Activated CD8-positive, alpha-beta memory T cell treated with anti-CD3 and anti-CD28 coated beads, Interleukin-2, amount 50 U/mL, for 4 hours (primary cell): ENCODE measurements at regions not wholly inside any gene's neighbourhood (a gene's known extent, or its start where the extent isn't known, plus 50 kb on each side); places are given as distances from the start of the nearest gene placed in this dataset.

Experiments
- DNase-seq: peaks from one replicate; pipeline ENCODE4 v3.0.0-alpha.2; 2020

DNA sequence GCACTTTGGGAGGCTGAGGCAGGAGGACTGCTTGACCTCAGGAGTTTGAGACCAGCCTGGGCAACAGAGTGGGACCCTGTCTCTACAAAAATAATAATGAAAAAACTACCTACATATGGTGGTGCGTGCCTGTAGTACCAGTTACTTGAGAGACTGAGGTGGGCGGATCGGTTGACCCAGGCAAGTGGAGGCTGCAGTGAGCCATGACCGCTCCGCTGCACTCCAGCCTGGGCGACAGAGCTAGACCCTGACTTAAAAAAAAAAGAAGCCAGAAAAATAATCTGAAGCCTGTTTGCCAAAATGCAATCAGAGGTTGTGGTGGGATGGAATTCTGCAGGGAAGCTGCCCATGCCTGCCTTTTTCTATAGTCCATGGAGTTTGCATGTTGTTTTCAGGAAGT lies 50.4 kb upstream of the GGTA1 start:
- DNase-seq = no peak

GRCh38 chr9:121550569-121551512 lies 51.2 kb upstream of the GGTA1 start:
- DNase-seq = peak; percentile 69

- DNase-seq = no peak
Measured at GRCh38 chr9:121551985-121552753, 52.5 kb upstream of the GGTA1 start.

- DNase-seq = no peak
Measured at GRCh38 chr9:121556082-121556481, 56.4 kb upstream of the GGTA1 start.

DNA sequence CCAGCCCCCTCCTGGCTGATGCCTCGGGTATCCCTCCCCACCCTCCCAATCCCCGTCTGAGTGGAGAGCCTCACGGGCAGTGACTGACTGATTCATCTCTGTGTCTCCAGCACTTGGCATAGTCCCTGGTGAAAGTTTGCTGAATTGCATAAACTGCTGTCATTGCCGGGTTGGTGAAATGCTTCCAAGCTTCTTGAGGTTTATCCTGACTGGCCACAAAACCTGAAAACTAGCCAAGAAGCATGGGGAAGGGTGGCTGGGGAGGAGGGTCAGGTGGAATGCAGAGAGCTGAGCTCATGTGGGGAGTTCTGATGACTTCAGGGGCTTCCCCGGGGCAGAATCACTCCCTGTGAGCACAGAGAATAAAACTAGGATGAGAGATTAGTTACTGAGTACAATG lies 56.9 kb upstream of the GGTA1 start:
- no peak for DNase-seq

DNA sequence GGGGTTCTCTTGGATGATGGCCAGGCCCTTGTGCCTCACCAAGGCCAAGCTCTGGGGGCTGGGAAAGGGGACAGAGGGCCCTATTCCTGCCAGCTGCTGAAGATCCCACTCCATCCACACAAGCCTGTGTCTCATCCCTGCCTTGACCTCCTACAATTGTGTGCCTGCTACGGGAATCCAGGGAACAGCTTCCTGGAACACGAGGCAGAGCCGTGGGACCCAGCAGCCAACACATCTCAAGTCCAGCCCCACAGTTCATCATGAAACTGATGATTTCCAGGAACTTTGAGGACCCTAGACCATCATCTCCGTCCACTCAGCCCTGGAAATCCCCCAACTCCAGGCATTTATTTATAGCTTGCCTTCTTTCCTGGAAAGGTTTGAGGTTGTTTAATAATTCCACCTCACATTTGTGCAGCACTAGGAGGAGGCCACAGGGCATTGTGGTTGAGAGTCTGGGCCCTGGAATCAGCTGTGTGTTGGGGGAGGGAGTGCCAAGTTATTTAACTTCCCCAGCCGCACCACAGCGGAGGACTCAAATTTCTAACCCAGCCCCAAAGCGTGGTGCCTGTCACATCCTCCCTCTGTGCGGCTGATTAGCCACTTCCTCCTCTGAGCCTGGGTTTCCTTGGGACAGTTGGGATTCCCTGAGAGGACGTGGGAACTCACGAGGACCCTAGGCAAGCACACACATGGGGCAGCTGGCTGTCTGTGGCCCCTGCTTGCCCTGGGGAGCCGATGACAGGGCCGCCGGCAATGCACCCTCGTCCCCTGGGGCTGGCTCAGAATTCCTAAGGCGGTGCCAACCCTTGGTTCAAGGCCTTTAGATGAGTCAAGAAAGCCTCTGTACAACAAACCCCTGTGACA lies 58.2 kb upstream of the GGTA1 start:
- DNase-seq = no peak

GRCh38 chr9:121558473-121558872 lies 58.8 kb upstream of the GGTA1 start:
- no peak for DNase-seq

GRCh38 chr9:121559183-121559582 lies 59.5 kb upstream of the GGTA1 start:
- DNase-seq = no peak

- DNase-seq = no peak
Measured at GRCh38 chr9:121560921-121561320, 61.3 kb upstream of the GGTA1 start.

DNA sequence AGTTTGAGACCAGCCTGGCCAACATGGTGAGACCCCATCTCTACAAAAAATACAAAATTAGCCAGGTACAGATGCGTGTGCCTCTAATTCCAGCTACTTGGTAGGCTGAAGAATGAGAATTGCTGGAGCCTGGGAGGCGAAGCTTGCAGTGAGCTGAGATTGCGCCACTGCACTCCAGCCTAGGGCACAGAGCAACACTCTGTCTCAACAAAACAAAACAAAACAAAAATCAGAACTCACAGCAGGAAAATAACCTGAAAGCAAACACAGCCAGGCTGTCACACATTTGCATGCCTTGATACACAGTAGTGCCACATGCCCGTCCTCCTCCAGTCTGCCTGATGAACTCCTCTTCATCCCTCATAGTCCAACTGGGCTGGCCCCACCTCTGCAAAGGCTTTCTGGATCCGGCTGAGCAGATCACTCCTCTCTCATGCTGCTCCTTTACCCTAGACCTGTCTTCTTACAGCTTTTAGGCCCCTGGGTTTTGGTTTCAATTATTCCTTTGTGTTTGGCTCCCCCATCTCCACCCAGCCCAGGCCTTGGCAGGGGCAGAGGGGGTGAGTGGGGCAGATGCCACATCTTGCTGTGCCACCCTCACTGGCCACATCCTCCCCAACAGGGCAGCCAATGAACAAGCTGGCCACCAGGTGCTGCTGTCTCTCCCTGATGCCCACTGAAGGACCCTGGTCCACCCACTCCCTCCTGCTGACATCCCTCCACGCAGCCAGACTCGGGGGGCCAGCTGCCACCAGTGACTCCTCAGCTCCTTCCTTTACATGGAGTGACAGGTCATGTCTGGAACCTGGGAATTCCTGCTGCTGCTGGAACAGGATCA lies 62.0 kb upstream of the GGTA1 start:
- DNase-seq = no peak

DNA sequence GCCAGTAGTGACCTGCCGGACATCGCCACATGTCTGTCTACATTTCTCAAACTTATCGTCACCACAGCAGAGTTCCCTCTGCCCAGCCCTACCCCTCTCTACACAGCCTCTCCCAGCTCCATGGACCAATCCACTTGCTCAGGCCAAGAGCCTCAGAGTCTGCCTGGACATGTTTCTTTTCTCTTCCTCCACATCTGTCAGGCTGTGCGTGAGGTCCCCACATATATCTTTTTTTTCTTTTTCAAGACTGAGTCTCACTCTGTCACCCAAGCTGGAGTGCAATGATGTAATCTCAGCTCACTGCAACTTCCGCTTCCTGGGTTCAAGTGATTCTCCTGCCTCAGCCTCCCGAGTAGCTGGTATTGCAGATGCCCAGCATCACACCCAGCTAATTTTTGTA lies 62.7 kb upstream of the GGTA1 start:
- no peak for DNase-seq

DNA sequence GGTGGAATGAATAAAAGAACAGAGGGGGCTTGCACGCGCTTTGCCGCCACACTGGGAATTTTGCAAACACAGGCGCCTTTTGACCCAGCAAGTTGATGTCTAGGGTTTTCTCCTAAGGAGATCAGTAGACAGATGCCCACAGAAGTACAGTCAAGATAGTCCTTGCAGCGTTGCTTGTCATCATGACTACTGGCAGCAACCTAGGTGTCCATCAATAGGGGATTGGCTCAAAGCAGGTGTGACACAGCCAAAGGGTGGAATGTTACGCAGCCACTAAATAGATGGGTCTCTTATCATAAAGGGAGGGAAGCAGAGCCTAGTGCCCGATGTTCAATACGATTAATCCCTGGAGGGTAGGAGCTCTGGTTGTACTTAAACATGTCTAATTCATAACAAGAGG lies 63.8 kb upstream of the GGTA1 start:
- DNase-seq = no peak

DNA sequence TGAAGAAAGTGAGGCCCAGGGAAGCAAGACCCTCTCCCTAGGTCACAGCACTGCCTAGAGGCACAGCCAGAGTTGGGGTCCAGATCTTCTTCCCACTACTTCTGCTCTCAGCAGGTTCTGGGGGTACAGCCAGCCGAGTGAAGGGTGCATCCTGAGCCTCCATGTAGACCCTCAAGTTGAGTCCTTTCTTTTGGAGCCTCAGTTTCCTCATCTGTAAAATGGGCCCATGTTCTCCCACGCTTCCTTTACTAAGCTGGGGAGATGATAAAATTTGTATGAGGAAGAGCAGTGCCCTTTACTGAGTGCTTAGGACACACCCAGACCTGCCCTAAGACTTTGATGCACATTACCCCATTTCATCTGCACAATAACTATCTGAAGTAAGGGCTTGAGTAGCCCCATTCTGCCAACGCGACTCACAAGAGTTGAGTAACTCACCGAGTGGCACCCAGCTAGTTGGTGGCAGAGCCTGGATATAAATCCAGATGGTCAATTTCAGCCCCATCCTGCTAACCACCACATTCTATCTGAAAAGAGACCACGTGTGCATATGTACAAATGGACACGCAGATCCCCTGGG lies 64.3 kb upstream of the GGTA1 start:
- no peak for DNase-seq

GRCh38 chr9:121564504-121565260 lies 65.0 kb upstream of the GGTA1 start:
- no peak for DNase-seq

- no peak for DNase-seq
Measured at GRCh38 chr9:121566481-121567465, 67.1 kb upstream of the GGTA1 start.

GRCh38 chr9:121567500-121568342 lies 68.1 kb upstream of the GGTA1 start:
- no peak for DNase-seq

DNA sequence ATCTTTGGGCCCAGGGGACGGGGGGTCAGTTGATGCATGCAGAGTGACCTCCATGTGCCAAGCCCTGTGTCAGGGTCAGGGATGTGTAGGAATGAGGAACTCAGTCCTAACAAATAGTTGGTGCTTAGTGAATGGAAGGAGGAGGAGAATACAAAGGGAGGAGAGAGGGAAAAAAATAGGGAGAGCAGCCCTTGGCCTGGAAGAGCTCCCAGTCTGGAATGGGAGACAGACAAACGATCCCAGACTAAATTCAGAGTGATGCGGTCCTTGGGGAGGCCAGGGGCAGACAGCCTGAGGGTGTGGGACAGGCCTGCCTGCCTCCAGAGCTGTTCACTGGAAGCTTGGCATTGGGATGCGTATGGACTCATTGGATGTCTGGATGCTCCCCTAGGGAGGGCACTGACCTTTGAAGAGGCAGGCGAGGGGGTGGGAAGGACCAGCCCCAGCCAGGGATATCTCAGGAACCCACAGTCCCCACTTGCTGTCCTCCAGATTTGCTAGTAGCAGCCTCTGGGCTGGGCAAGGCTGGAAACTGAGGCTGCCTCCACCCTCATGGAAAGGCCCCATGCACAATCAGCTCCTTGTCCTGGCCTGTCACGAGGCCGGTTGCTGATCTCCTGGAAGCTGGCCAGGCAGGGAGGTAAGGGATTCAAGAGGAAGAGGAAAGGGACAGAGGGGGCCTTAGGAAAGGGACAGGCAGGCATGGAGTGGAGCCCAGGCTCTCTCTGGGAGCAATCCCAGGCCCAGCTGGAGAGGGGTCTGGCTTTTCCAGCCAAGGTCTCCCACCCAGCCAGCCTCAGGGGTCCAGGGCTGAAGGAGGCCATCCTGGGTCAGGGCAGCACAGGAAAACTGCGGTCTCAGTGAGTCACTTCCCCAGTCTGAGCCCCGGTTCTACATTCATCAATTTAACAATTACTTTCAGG lies 69.0 kb upstream of the GGTA1 start:
- no peak for DNase-seq

DNA sequence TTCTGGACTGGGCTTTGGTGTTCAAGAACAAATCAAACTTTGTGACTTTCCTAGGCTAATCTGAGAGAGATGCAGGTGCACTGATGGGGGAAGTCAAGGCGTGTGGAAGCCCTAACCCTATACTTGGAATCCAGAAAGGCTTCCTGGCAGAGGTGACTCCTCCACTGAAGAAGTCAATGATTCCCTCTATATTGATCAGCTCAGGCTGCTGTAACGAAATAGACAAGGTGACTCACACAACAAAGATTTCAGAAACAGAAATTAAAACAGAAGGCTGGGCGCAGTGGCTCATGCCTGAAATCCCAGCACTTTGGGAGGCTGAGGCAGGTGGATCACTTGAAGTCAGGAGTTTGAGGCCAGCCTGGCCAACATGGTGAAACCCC lies 69.6 kb upstream of the GGTA1 start:
- no peak for DNase-seq
